22Rv1 (cell line): ENCODE measurements at regions not wholly inside any gene's neighbourhood (a gene's known extent, or its start where the extent isn't known, plus 50 kb on each side); places are given as distances from the start of the nearest gene placed in this dataset.

Source experiments
- ZFX ChIP-seq: fragments of 450-650 bp; IDR thresholded peaks from 2 replicates; pipeline ENCODE4 v1.6.1; 2017; ENCODE audit warnings: antibody characterized with exemption, borderline replicate concordance
- TF ChIP-seq, protein P1 (sequence below): fragments of 450-650 bp; IDR thresholded peaks from 2 replicates; pipeline ENCODE4 v1.5.1; 2017; ENCODE audit warnings: mild to moderate bottlenecking

- TF ChIP-seq, protein P1, sequence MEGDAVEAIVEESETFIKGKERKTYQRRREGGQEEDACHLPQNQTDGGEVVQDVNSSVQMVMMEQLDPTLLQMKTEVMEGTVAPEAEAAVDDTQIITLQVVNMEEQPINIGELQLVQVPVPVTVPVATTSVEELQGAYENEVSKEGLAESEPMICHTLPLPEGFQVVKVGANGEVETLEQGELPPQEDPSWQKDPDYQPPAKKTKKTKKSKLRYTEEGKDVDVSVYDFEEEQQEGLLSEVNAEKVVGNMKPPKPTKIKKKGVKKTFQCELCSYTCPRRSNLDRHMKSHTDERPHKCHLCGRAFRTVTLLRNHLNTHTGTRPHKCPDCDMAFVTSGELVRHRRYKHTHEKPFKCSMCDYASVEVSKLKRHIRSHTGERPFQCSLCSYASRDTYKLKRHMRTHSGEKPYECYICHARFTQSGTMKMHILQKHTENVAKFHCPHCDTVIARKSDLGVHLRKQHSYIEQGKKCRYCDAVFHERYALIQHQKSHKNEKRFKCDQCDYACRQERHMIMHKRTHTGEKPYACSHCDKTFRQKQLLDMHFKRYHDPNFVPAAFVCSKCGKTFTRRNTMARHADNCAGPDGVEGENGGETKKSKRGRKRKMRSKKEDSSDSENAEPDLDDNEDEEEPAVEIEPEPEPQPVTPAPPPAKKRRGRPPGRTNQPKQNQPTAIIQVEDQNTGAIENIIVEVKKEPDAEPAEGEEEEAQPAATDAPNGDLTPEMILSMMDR, result no peak
- TF ChIP-seq ZFX, result no peak
Measured at GRCh38 chr6:142683714-142684141, 261.2 kb downstream of the HIVEP2 start.
